K562 (cell line): ENCODE measurements at regions not wholly inside any gene's neighbourhood (a gene's known extent, or its start where the extent isn't known, plus 50 kb on each side); places are given as distances from the start of the nearest gene placed in this dataset.

Source experiments
- ATAC-seq: fragments of 200-7000 bp; cut with Tn5 transposase; 3 replicates; pipeline ENCODE4 v1.9.1; 2020; ENCODE audit warnings: moderate library complexity
- BruUV-seq: library from RNA; stranded (reverse); fragments of 400-500 nt; replicated peaks from 2 replicates; lab custom pipeline; 2021; lab: Mats Ljungman, UMichigan
- CTCF ChIA-PET: fragments of 300-600 bp; formaldehyde crosslinking; extraction: SDS; loops from one replicate; lab custom pipeline; 2021; ENCODE audit warnings: low intra/inter-chr PET ratio; lab: Yijun Ruan, JAX
- POLR2A ChIA-PET: fragments of 300-600, 350-650 bp; sonication (Branson Sonifier 250); formaldehyde crosslinking; extraction: SDS; loops from one replicate; lab custom pipeline; 2021; ENCODE audit warnings: antibody characterized with exemption, inconsistent platforms; lab: Yijun Ruan, JAX
- DNase-seq, 4 experiments: peaks; one replicate each; pipeline versions ENCODE4 v3.0.0 to v3.0.0-alpha.2; 2011 to 2018; ENCODE audit warnings: low spot score in 3 of 4, mixed read lengths in 3 of 4; ENCODE audit errors: extremely low read depth in 1 of 4
- FAIRE-seq: peaks from 2 replicates; lab custom pipeline; 2011; peaks lifted over from hg19 to GRCh38; lab: Jason Lieb, UNC
- H2AFZ ChIP-seq: 2 replicates; pipeline ENCODE4 v1.6.0; 2011; ENCODE audit warnings: low read depth, low read length, control low read depth, inconsistent platforms
- H3K27ac ChIP-seq: fragments of 200-600 bp; 3 replicates; pipeline ENCODE4 v1.8.0; 2011; ENCODE audit warnings: low read depth, mild to moderate bottlenecking, control low read depth, inconsistent platforms, low read length, moderate library complexity, mixed read lengths; ENCODE audit errors: extremely low read depth
- H3K27me3 ChIP-seq, 2 experiments: fragments of 300-600 bp in 1 of 2; 2 replicates in 1 of 2; 3 replicates in 1 of 2; pipeline versions ENCODE4 v1.6.0 to v1.8.0; 2011; ENCODE audit warnings: inconsistent platforms in 2 of 2, low read length in 2 of 2, mild to moderate bottlenecking in 1 of 2, mixed read lengths in 1 of 2, moderate library complexity in 1 of 2; ENCODE audit not compliant: control insufficient read depth in 2 of 2, insufficient read depth in 2 of 2
- H3K36me3 ChIP-seq: fragments of 300-600 bp; 3 replicates; pipeline ENCODE4 v1.8.0; 2011; ENCODE audit warnings: mild to moderate bottlenecking, low read length, inconsistent platforms; ENCODE audit not compliant: control insufficient read depth, insufficient read depth
- H3K4me1 ChIP-seq, 2 experiments: fragments of 200-600 bp in 1 of 2; replicated peaks in 1 of 2; 2 replicates in 1 of 2; 3 replicates in 1 of 2; pipeline versions ENCODE4 v1.5.1 to v1.8.0; 2011; ENCODE audit warnings: inconsistent platforms in 2 of 2, low read length in 2 of 2, mild to moderate bottlenecking in 1 of 2, mixed read lengths in 1 of 2, moderate library complexity in 1 of 2; ENCODE audit not compliant: control insufficient read depth in 2 of 2, insufficient read depth in 2 of 2
- H3K4me2 ChIP-seq: 2 replicates; pipeline ENCODE4 v1.6.1; 2011; ENCODE audit warnings: low read length, control low read depth, inconsistent platforms, mixed read lengths; ENCODE audit not compliant: insufficient read depth
- H3K4me3 ChIP-seq: fragments of 200-600 bp; sonication (generic), shearing (Covaris generic); 2 replicates; pipeline ENCODE4 v1.5.1; 2016; ENCODE audit warnings: control low read depth, inconsistent platforms
- H3K79me2 ChIP-seq: fragments of 200-600 bp; 3 replicates; pipeline ENCODE4 v1.8.0; 2011; ENCODE audit warnings: low read length, inconsistent platforms; ENCODE audit not compliant: control insufficient read depth, insufficient read depth
- H3K9ac ChIP-seq, 2 experiments: 2 replicates each; pipeline versions ENCODE4 v1.6.0 to v1.6.1; 2011; ENCODE audit warnings: low read depth in 2 of 2, low read length in 2 of 2, control low read depth in 1 of 2, inconsistent platforms in 1 of 2, mild to moderate bottlenecking in 1 of 2, mixed read lengths in 1 of 2; ENCODE audit not compliant: insufficient read depth in 1 of 2
- H3K9me1 ChIP-seq: one replicate; pipeline ENCODE4 v1.6.0; 2011; ENCODE audit warnings: inconsistent platforms, mild to moderate bottlenecking, low read length, moderate library complexity; ENCODE audit not compliant: control insufficient read depth, insufficient read depth
- H3K9me3 ChIP-seq: replicated peaks from 2 replicates; pipeline ENCODE4 v1.5.1; 2011; ENCODE audit warnings: low read depth, low read length, inconsistent platforms; ENCODE audit not compliant: control insufficient read depth, insufficient read depth
- H4K20me1 ChIP-seq: replicated peaks from 2 replicates; pipeline ENCODE4 v1.6.1; 2011; ENCODE audit warnings: low read length, inconsistent platforms, mixed read lengths; ENCODE audit not compliant: control insufficient read depth, insufficient read depth
- CBX8 ChIP-seq: fragments of 200-600 bp; sonication (generic); IDR thresholded peaks from 2 replicates; pipeline ENCODE4 v1.6.1; 2012; ENCODE audit warnings: borderline replicate concordance, mixed run types, low read depth, mild to moderate bottlenecking, moderate library complexity, mixed read lengths, low read length, control low read depth, inconsistent platforms; ENCODE audit not compliant: poor library complexity, severe bottlenecking; ENCODE audit errors: extremely low read depth
- CREB1 ChIP-seq, 2 experiments: sonication (generic) in 1 of 2; formaldehyde crosslinking in 1 of 2; IDR thresholded peaks; 2 replicates each; pipeline versions ENCODE4 v1.6.1 to v1.8.0; 2012 to 2022; ENCODE audit warnings: inconsistent platforms in 1 of 2, mild to moderate bottlenecking in 1 of 2, missing genetic modification reagents in 1 of 2, moderate library complexity in 1 of 2
- EHMT2 ChIP-seq: fragments of 450-650 bp; IDR thresholded peaks from 2 replicates; pipeline ENCODE4 v1.6.1; 2018; ENCODE audit warnings: antibody characterized with exemption
- RAD21 ChIP-seq, 2 experiments: fragments of 250-450 bp in 1 of 2; fragments of 450-650 bp in 1 of 2; sonication (Bioruptor Pico) in 1 of 2; formaldehyde crosslinking in 1 of 2; IDR thresholded peaks in 1 of 2; conservative IDR thresholded peaks in 1 of 2; 2 replicates each; pipeline versions ENCODE4 v1.4.0 to v1.8.0; 2020 to 2022; ENCODE audit warnings: mild to moderate bottlenecking in 2 of 2, moderate library complexity in 1 of 2
- SNIP1 ChIP-seq: fragments of 450-650 bp; IDR thresholded peaks from 2 replicates; pipeline ENCODE4 v1.7.1; 2017; ENCODE audit warnings: low read depth, mild to moderate bottlenecking
- STAT5B ChIP-seq: fragments of 250-450 bp; sonication (Bioruptor Pico); IDR thresholded peaks from 2 replicates; pipeline ENCODE4 v1.8.0; 2021; ENCODE audit warnings: mild to moderate bottlenecking, inconsistent platforms
- TCF3 ChIP-seq: sonication (generic); formaldehyde crosslinking; IDR thresholded peaks from 2 replicates; pipeline ENCODE4 v1.4.0; 2020; ENCODE audit warnings: mild to moderate bottlenecking, missing genetic modification reagents
- ZKSCAN8 ChIP-seq: fragments of 200-800 bp; sonication (Bioruptor generic); IDR thresholded peaks from 2 replicates; pipeline ENCODE4 v1.6.1; 2016; ENCODE audit warnings: missing genetic modification characterization, missing compliant biosample characterization
- ZNF143 ChIP-seq: sonication (generic); formaldehyde crosslinking; IDR thresholded peaks from 2 replicates; pipeline ENCODE4 v1.9.0; 2022; ENCODE audit warnings: mild to moderate bottlenecking, missing genetic modification reagents
- ZNF561 ChIP-seq: fragments of 450-650 bp; formaldehyde crosslinking; conservative IDR thresholded peaks from 2 replicates; pipeline ENCODE4 v1.4.0; 2020; ENCODE audit warnings: mild to moderate bottlenecking, moderate library complexity
- ZNF695 ChIP-seq: fragments of 450-650 bp; formaldehyde crosslinking; IDR thresholded peaks from 2 replicates; pipeline ENCODE4 v1.4.0; 2020; ENCODE audit warnings: mild to moderate bottlenecking, moderate library complexity
- WGBS: fragments of 100-300 bp; shearing (Covaris generic); methylation state at CpG from one replicate; pipeline ENCODE4 v1.1.6; 2016; ENCODE audit warnings: low coverage, mixed read lengths; ENCODE audit not compliant: insufficient coverage; ENCODE audit errors: missing lambda C conversion rate; 5-methylcytosine and 5-hydroxymethylcytosine counted together
- in situ Hi-C: fragments of 300-500 bp; cut with MboI; formaldehyde crosslinking; loops from 4 replicates; pipeline ENCODE4 v1.15.0; 2018; ENCODE audit warnings: inconsistent platforms, mixed read lengths
- intact Hi-C: fragments of 100-400 bp; cut with micrococcal nuclease; formaldehyde crosslinking; loops from 2 replicates; pipeline ENCODE4 v1.14.2; 2022
- TF ChIP-seq, protein P1 (sequence below): fragments of 250-450 bp; sonication (Bioruptor Pico); IDR thresholded peaks from 2 replicates; pipeline ENCODE4 v1.5.0; 2020; ENCODE audit warnings: mild to moderate bottlenecking, borderline replicate concordance
- TF ChIP-seq, protein P2 (sequence below), 3 experiments: IDR thresholded peaks in 2 of 3; conservative IDR thresholded peaks in 1 of 3; 2 replicates each; pipeline ENCODE4 v1.5.1; 2011 to 2012; ENCODE audit warnings: low read length in 3 of 3, mild to moderate bottlenecking in 3 of 3, control low read depth in 2 of 3, improper control_type of control experiment in 1 of 3, inconsistent platforms in 1 of 3, low read depth in 1 of 3, mixed read lengths in 1 of 3, moderate library complexity in 1 of 3; ENCODE audit not compliant: insufficient read depth in 2 of 3
- TF ChIP-seq, protein P3 (sequence below): fragments of 250-450 bp; sonication (Bioruptor Pico); IDR thresholded peaks from 2 replicates; pipeline ENCODE4 v1.4.0; 2020; ENCODE audit warnings: mild to moderate bottlenecking, moderate library complexity

DNA sequence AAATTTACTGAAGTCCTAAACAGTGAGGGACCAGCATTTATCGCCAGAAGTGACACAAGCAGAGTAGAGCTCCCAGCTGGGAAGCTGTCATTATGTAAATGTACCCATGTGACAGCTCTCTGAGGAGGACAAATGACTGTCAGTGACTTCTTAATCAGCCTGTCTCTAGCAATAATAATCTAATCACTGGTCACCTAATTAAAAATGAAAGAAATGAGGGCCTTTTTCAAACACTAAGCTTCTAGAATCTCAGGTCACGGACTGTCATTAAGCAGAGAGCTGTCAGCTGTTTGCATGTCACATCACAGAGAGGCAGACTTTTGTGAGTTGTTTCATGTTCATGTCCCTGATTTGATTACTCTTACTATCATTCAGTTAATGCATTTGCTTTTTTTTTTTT, 77.9 kb upstream of the FBXL17 start:
- POLR2A ChIA-PET: interaction anchor here (1.1 kb wide), 1 partner anchor 78 kb away, joined by 3 read pairs; the partner anchor contains the start of gene FBXL17

DNA sequence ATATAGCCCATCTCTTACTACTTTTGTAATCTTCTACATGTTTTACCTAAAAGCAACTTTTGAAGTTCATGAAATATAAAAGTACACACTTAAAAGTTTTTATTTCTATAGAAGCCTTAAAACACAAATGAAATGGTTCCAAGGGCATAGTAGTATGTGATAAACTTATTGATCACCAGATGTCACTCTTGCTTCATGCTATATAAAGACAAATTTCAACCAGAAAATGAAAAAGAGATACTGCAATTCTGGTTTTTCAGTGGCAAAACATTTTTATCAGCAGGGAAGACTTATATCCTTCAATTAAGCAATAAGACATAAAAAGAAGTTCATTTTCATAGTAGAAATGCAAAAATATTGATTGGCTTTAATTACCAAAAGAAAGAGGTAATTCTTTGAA, 69.4 kb upstream of the FBXL17 start:
- Histone ChIP-seq H3K4me1 (no peaks in the 10 kb centered on the region), H3K9me1 (no peaks in the 10 kb centered on the region), H2AFZ (no peak overlapping the region), H3K9ac (no peak overlapping the region), H3K36me3 (no peaks in the 10 kb centered on the region), H3K27ac (no peak overlapping the region), H3K9me3 (no peaks in the 10 kb centered on the region), H3K27me3 (no peaks in the 10 kb centered on the region), H3K4me3 (no peak overlapping the region), H3K4me2 (no peak overlapping the region), H3K79me2 (no peaks in the 10 kb centered on the region), H4K20me1 (no peaks in the 10 kb centered on the region)
- TF ChIP-seq, protein P1, sequence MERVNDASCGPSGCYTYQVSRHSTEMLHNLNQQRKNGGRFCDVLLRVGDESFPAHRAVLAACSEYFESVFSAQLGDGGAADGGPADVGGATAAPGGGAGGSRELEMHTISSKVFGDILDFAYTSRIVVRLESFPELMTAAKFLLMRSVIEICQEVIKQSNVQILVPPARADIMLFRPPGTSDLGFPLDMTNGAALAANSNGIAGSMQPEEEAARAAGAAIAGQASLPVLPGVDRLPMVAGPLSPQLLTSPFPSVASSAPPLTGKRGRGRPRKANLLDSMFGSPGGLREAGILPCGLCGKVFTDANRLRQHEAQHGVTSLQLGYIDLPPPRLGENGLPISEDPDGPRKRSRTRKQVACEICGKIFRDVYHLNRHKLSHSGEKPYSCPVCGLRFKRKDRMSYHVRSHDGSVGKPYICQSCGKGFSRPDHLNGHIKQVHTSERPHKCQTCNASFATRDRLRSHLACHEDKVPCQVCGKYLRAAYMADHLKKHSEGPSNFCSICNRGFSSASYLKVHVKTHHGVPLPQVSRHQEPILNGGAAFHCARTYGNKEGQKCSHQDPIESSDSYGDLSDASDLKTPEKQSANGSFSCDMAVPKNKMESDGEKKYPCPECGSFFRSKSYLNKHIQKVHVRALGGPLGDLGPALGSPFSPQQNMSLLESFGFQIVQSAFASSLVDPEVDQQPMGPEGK (CRISPR knock-in tag): no peak
- TF ChIP-seq, protein P2, sequence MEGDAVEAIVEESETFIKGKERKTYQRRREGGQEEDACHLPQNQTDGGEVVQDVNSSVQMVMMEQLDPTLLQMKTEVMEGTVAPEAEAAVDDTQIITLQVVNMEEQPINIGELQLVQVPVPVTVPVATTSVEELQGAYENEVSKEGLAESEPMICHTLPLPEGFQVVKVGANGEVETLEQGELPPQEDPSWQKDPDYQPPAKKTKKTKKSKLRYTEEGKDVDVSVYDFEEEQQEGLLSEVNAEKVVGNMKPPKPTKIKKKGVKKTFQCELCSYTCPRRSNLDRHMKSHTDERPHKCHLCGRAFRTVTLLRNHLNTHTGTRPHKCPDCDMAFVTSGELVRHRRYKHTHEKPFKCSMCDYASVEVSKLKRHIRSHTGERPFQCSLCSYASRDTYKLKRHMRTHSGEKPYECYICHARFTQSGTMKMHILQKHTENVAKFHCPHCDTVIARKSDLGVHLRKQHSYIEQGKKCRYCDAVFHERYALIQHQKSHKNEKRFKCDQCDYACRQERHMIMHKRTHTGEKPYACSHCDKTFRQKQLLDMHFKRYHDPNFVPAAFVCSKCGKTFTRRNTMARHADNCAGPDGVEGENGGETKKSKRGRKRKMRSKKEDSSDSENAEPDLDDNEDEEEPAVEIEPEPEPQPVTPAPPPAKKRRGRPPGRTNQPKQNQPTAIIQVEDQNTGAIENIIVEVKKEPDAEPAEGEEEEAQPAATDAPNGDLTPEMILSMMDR (IDR thresholded peaks at IDR 0.05 in 2 of 3, conservative IDR thresholded peaks at IDR 0.05 in 1 of 3; ENCODE audit: insufficient read depth in 2 of 3, low read depth in 1 of 3, low read length in 3 of 3): peak in 1 of 3 experiments; percentile 28; a peak in 1 of 6 replicates
- no peak for TF ChIP-seq EHMT2
- peak in 1 of 2 experiments; percentile 48; a peak in 3 of 4 replicates for TF ChIP-seq RAD21 (CRISPR knock-in tag; conservative IDR thresholded peaks at IDR 0.05 in 1 of 2, IDR thresholded peaks at IDR 0.05 in 1 of 2)
- TF ChIP-seq CREB1 (IDR thresholded peaks at IDR 0.05): no peak
- no peak for TF ChIP-seq CREB1 (CRISPR knock-in tag; IDR thresholded peaks at IDR 0.05)
- TF ChIP-seq STAT5B (CRISPR knock-in tag): no peak
- in situ Hi-C loops: no loop called here
- ATAC-seq: no peak
- ChIA-PET CTCF (no interaction called here), POLR2A (no interaction called here)
- intact Hi-C loops: no loop called here
- BruUV-seq: no TSS peak
- no peak for DNase-seq
- no peak for FAIRE-seq

More for the DNA sequence above, 77.9 kb upstream of the FBXL17 start:
- FAIRE-seq (no peak), ATAC-seq (no peak), DNase-seq (no peak)
- Histone ChIP-seq H3K9me1 (no peaks in the 10 kb centered on the region), H4K20me1 (no peaks in the 10 kb centered on the region), H3K4me2 (no peak overlapping the region), H3K9ac (no peak overlapping the region), H3K4me1 (no peaks in the 10 kb centered on the region), H3K79me2 (no peaks in the 10 kb centered on the region), H2AFZ (no peak overlapping the region), H3K4me3 (no peak overlapping the region), H3K36me3 (no peaks in the 10 kb centered on the region), H3K27ac (no peak overlapping the region), H3K9me3 (no peaks in the 10 kb centered on the region), H3K27me3 (no peaks in the 10 kb centered on the region)
- no TSS peak for BruUV-seq
- intact Hi-C loops: no loop called here
- TF ChIP-seq SNIP1 (no peak), CBX8 (no peak), ZNF695 (CRISPR knock-in tag) (no peak), ZKSCAN8 (no peak), TCF3 (no peak), ZNF143 (CRISPR knock-in tag) (no peak), ZNF561 (CRISPR knock-in tag) (no peak)
- TF ChIP-seq, protein P3, sequence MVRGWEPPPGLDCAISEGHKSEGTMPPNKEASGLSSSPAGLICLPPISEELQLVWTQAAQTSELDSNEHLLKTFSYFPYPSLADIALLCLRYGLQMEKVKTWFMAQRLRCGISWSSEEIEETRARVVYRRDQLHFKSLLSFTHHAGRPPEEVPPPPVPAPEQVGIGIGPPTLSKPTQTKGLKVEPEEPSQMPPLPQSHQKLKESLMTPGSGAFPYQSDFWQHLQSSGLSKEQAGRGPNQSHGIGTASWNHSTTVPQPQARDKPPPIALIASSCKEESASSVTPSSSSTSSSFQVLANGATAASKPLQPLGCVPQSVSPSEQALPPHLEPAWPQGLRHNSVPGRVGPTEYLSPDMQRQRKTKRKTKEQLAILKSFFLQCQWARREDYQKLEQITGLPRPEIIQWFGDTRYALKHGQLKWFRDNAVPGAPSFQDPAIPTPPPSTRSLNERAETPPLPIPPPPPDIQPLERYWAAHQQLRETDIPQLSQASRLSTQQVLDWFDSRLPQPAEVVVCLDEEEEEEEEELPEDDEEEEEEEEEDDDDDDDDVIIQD (CRISPR knock-in tag): no peak
- in situ Hi-C loops: no loop called here
- WGBS: 0% methylated on average over 2 of the region's 2 CpGs
- CTCF ChIA-PET: no interaction called here
